NCI-H1105 treated with DMSO at 0.1 percent for 48 hours (cell line): ENCODE measurements at regions not wholly inside any gene's neighbourhood (a gene's known extent, or its start where the extent isn't known, plus 50 kb on each side); places are given as distances from the start of the nearest gene placed in this dataset.
"Not testable (repeated sequence)": the region's sequence is repeated elsewhere in the genome, so short reads cannot be mapped to it uniquely, and the experiment has no call there.

Experiments used
- DNase-seq: peaks from one replicate; lab custom pipeline; 2025; lab: John Stamatoyannopoulos, UW

GRCh38 chr2:121132762-121133107, 152.3 kb downstream of the TFCP2L1 start:
- DNase-seq = no peak

DNA sequence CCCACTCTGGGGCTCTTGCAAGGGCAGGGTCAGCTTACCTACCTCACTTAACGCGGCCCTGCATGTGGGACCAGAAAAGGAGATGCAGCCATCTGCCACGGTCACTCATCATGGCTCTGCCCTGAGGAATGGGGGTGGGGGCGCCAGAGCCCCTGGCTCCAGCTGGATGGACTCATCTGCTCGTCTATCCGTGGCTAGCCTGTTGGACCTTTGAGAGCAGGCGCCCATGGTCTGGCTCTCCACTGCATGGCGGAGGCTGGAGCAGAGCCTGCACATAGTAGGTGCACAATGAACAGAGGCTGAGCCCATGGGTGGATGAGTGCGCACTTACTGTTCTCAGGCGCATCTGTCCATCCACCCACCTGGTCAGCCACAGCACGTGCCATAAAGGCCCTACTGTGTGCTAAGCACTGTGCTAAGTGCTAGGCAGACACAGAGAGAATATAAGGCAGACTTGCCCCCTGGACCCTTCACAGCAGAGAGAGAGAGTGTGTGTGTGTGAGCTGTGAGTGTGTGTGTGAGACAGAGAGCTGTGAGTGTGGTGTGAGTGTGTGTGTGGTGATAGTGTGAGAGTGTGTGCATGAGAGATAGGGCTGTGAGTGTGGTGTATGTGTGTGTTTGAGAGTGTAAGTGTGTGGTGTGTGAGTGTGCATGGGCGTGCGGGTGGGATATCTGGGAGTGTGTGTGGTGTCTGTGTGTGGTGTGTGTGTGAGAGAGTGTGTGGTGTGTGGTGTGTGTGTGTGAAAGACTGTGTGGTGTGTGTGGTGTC, 151.3 kb downstream of the TFCP2L1 start:
- DNase-seq = no peak

DNA sequence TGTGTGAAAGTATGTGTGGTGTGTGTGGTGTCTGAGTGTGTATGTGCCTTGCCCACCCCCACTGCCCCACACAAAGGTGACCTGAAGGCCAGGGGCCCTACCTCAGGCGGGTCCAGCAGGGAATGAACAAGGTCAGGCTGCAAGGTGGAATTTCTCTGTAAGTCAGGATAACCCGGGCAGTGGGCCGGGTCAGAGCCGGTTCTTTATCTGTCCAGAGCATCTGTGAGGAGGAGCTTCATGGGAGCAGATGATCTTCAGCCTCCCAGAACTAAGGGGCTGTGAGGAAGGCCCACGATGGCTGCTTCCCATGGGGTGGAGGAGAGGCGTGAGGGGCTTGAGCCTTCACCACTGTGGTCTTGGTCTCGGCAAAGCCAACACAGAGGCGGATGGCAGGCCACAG, 150.3 kb downstream of the TFCP2L1 start:
- no peak for DNase-seq

DNA sequence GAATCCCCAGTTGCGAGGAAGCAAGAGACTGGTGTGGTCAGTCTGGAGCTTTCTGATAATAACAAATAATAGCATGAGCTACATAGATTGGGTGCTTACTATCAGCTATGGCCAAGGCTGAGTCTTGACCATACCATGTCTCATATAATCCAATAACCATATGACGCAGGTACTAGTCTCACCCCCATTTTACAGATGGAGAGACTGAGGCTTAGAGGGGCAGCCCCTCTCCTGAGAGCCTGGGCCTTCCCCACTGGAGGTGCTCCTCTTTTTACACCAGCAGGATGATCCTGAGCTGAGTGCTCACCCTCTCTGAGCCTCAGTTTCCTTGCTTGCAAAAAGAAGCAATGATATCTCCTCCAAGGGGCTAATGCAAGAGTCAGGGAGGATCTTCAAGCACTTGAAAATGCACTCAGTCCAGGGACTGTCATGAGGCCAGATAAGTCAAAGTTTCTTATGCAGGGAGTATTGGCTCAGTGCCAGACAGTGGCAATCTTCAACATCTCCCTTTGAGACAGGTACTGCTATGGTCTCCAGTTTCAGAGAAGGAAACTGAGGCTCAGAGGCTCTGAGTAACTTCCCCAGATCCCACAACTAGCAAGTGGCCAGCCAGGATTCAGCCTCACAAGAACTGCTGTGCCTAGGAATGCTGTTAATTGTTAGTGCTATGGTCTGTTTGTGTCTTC, 149.7 kb downstream of the TFCP2L1 start:
- no peak for DNase-seq

DNA sequence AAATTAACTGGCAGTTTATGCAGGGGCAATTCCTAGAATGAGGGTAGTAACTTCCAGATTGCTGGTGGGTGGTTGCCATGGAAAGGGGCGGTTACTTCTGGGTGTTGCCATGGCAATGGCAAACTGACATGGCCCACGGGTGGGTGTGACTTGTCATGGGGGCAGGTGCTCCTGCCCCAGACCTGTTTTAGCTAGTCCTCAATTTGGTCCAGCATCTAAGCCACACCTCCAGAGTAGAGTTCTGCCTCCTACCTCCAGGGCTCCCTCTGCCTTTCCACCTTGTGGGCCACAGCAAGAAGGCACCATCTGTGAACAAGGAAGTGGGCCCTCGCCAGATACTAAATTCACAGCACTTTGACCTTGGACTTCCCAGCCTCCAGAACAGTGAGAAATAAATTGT, 148.7 kb downstream of the TFCP2L1 start:
- no peak for DNase-seq

GRCh38 chr2:121137571-121137970, 147.4 kb downstream of the TFCP2L1 start:
- no peak for DNase-seq

- no peak for DNase-seq
These were observed 144.3 kb downstream of the TFCP2L1 start for GRCh38 chr2:121140734-121141133.

DNA sequence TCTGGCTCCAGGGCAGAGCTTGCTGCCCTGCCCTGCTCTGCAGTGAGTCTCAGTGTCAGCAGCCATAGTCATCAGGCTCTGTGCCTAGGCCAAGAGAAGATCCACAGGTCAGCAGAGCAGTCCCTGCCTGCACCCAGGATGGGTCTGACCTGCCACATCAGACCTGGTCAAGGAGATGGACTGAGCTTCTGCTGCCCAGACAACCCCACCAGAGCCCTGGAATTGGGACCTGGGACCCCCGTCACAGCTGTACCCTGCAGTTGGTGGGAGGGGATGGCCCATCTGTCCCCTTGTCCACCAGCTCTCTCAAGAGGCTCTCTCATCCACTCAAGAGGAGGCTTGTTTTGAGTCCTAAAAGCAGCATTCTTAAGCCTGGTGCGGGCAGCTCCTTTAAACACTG, 142.6 kb downstream of the TFCP2L1 start:
- DNase-seq = no peak

DNA sequence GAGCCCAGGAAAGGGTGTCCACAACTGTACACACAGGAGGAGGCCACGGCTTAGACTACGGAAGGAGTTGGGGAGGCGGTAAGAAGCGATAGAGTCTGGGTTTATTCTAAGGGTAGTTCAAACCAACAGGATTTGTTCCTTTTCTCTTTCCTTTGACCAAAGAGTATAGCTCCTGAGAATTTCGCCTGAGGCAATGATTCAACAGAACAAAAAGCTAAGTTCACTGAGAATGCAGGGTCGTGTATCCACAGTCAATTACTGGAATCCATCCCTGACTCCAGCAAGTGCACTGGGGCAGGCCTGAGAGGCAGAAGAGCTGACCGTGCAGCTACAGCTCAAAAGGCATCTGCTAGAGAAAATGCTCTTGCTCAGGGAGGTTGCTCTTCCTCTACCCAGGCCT, 140.9 kb downstream of the TFCP2L1 start:
- DNase-seq = no peak

- no peak for DNase-seq
These were observed 138.4 kb downstream of the TFCP2L1 start for GRCh38 chr2:121146630-121147029.

DNA sequence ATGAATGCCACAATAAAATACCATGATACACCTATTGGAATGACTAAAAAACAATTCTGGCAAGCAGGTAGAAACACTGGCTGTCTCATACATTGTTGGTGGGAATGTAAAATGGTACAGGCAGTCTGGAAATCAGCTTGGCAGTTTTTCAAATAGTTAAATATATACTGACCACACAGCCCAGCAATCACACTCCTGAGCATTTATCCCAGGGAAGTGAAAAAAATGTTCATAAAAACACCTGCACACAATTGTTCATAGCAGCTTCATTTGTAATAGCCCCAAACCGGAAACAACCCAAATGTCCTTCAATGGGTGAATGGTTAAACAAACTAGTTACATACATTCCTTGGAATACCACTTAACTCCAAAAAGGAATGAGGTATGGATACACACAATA, 137.2 kb downstream of the TFCP2L1 start:
- DNase-seq = no peak

- DNase-seq = no peak
These were observed 136.5 kb downstream of the TFCP2L1 start for GRCh38 chr2:121148481-121148880.

- DNase-seq = no peak
These were observed 135.6 kb downstream of the TFCP2L1 start for GRCh38 chr2:121149384-121149783.

DNA sequence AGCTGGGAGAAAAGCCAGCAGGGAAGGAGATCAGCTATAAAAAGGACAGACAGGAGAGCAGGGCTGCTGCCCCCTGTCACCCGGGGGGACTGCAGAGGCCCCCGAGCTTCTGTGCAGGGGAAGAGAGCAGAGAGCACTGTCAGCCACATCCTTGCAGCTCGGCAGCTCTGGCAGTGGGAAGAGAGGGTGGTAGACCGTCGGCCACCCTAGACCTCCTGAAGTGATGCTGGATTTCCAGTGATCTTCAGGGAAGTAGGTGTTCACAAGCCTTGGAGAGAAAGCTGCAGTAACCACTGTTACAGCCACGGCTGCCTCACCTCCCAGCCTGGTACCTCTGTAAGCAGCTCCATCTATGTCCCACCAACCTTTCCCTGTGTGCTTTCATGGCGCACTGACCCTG, 134.9 kb downstream of the TFCP2L1 start:
- no peak for DNase-seq

GRCh38 chr2:121150713-121151112, 134.3 kb downstream of the TFCP2L1 start:
- no peak for DNase-seq

GRCh38 chr2:121151311-121152109, 133.5 kb downstream of the TFCP2L1 start:
- no peak for DNase-seq

- no peak for DNase-seq
These were observed 132.1 kb downstream of the TFCP2L1 start for GRCh38 chr2:121152861-121153260.

GRCh38 chr2:121153516-121153915, 131.5 kb downstream of the TFCP2L1 start:
- no peak for DNase-seq

DNA sequence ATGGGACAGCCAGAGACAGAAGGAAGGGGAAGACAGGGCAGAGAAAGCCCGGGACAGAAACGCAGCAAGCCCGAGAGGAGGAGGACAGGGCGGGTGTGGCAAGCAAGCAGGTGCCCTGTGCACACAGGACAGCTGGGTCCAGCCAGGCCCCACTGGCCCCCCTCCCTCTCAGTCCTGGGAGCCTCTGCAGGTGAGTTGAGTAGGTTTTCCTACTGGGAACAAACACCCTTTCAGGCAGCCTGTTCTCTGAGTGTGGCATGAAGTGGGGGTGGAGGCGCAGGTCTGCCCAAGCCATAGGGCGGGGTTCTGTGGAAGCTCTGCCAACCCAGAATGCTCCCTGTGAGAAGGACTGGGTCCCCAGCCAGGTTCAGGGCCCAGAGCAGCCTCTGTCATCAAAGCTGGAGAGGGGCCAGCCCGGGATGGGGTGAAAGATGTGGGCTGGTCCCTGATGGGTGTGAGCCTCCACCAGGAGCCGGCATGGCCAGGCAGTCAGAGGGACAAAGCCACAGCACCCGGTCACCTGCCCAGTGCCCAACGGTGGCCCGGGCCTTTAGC, 129.4 kb downstream of the TFCP2L1 start:
- DNase-seq = no peak

DNA sequence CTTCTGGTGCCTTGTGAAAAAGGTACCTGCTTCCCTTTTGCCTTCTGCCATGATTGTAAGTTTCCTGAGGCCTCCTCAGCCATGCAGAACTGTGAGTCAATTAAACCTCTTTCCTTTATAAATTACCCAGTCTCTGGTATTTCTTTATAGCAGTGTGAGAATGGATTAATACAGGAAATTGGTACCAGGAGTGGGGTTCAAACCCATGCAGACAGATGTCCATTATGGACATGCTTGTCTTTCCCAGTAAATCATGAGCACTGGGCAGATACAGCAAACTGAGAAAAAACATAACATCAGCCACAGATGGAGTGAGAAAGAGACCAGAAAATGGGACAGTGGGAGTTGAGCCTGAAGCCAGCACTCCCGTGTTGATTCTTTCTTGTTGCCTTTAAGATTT, 127.5 kb downstream of the TFCP2L1 start:
- not testable (repeated sequence) for DNase-seq

DNA sequence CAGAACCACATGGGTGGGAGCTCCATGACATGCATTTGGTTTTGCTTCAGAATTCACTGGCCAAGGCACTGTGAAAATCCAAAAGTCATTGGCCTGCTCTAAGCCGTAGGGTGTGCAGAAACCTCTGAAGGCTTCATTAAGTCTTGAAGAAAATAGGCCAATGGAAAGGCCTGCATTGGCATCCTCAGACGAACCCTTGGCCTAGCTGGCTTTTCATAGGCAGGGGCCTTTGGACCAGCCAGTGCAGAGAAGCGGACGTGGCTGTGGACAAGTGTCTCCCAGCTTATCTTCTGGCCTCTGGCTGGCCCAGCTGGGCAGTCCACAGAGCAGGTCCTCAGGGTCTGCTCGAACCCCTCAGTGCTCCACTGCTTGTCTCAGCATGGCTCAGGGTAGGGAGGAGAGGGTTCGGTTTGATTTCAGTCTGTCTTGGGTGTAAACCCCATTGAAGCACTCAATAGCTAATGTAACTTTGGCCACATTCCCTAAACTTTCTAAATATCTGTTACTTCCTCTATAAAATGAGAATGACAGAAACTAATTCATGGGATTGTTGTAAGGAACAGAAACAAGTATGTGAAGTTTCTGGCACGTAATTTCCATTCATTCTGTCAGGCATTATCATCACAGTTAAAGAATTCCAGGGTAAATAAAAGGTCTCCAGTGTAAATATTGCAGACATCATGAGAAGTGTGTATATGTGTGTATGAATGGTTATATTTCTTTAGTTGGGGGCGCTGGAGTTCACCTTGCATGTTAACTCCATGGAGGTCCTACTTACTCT, 125.5 kb downstream of the TFCP2L1 start:
- DNase-seq = no peak

- no peak for DNase-seq
These were observed 124.6 kb downstream of the TFCP2L1 start for GRCh38 chr2:121160366-121160765.
